CD8-positive, alpha-beta memory T cell (primary cell): ENCODE measurements at regions not wholly inside any gene's neighbourhood (a gene's known extent, or its start where the extent isn't known, plus 50 kb on each side); places are given as distances from the start of the nearest gene placed in this dataset.

Experiments used
- CTCF ChIA-PET: fragments of 350-600 bp; sonication (Branson Sonifier 250); formaldehyde crosslinking; loops from one replicate; lab custom pipeline; 2021; ENCODE audit warnings: antibody characterized with exemption; lab: Charles Lee
- POLR2A ChIA-PET: fragments of 350-600 bp; sonication (Branson Sonifier 250); formaldehyde crosslinking; loops from one replicate; lab custom pipeline; 2021; ENCODE audit warnings: antibody characterized with exemption; lab: Charles Lee
- DNase-seq, 5 donors: peaks; one replicate each; pipeline versions ENCODE4 v3.0.0 to v3.0.0-alpha.2; 2020 to 2022; ENCODE audit warnings: mixed read lengths in 1 of 5
- H3K27ac ChIP-seq: one replicate; pipeline ENCODE4 v1.7.0; 2013; ENCODE audit warnings: low read depth, mild to moderate bottlenecking, low read length, moderate library complexity
- H3K27me3 ChIP-seq: 2 replicates; pipeline ENCODE4 v1.7.0; 2013; ENCODE audit warnings: low read length, mild to moderate bottlenecking; ENCODE audit not compliant: insufficient read depth, poor library complexity, severe bottlenecking
- H3K36me3 ChIP-seq: 2 replicates; pipeline ENCODE4 v1.7.0; 2013; ENCODE audit warnings: mild to moderate bottlenecking, low read length, moderate library complexity; ENCODE audit not compliant: insufficient read depth
- H3K4me1 ChIP-seq: 2 replicates; pipeline ENCODE4 v1.7.0; 2013; ENCODE audit warnings: mild to moderate bottlenecking, low read length, moderate library complexity; ENCODE audit not compliant: insufficient read depth
- H3K4me3 ChIP-seq: 2 replicates; pipeline ENCODE4 v1.7.0; 2013; ENCODE audit warnings: mild to moderate bottlenecking, low read length
- H3K9me3 ChIP-seq: 2 replicates; pipeline ENCODE4 v1.7.0; 2013; ENCODE audit warnings: mild to moderate bottlenecking, low read length
- H3K27ac Mint-ChIP-seq, 8 donors: one replicate each; pipeline ENCODE4 v1.8.0; 2020 to 2021; ENCODE audit warnings: mixed read lengths in 8 of 8, mild to moderate bottlenecking in 6 of 8, inconsistent platforms in 3 of 8, moderate library complexity in 3 of 8
- H3K27me3 Mint-ChIP-seq, 2 donors: one replicate each; pipeline ENCODE4 v1.8.0; 2020 to 2021; ENCODE audit warnings: mixed read lengths in 2 of 2, mild to moderate bottlenecking in 1 of 2, moderate library complexity in 1 of 2
- H3K36me3 Mint-ChIP-seq, 3 donors: one replicate each; pipeline ENCODE4 v1.8.0; 2020 to 2021; ENCODE audit warnings: mixed read lengths in 3 of 3, inconsistent platforms in 1 of 3, mild to moderate bottlenecking in 1 of 3
- H3K4me1 Mint-ChIP-seq, 3 donors: one replicate each; pipeline ENCODE4 v1.8.0; 2020 to 2021; ENCODE audit warnings: mixed read lengths in 3 of 3, inconsistent platforms in 1 of 3, mild to moderate bottlenecking in 1 of 3
- H3K4me3 Mint-ChIP-seq, 7 donors: one replicate each; pipeline ENCODE4 v1.8.0; 2020 to 2021; ENCODE audit warnings: mixed read lengths in 7 of 7, mild to moderate bottlenecking in 6 of 7, moderate library complexity in 4 of 7, inconsistent platforms in 2 of 7
- H3K9me3 Mint-ChIP-seq, 5 donors: one replicate each; pipeline ENCODE4 v1.8.0; 2020 to 2022; ENCODE audit warnings: mixed read lengths in 5 of 5, mild to moderate bottlenecking in 3 of 5, moderate library complexity in 2 of 5, inconsistent platforms in 1 of 5

DNA sequence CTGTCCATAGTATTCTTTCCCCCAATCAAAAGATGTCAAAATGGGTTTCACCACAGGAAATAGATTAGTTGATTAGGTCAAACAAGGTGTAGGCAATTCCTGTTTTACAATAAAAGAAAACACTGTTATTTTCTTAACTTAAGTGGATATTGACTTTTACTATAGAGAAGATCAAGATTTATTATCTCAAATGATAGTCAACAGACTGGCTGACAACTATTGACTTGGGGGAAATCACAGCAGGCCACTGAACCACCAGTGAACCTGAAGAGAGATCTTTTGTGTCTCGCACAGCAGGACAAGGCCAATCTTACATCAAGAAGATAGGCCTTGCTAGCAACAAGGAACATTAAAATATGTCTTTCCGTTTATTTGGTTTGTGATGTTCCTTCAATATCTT, 1187.6 kb downstream of the SI start:
- no peaks in the 10 kb centered on the region for H3K36me3 ChIP-seq
- ChIA-PET CTCF (no interaction called here), POLR2A (no interaction called here)
- peaks cover 3 to 16% (median 4%) of the 10 kb centered on the region in 5 donors for H3K9me3 Mint-ChIP-seq
- H3K4me1 Mint-ChIP-seq, result no peaks in the 10 kb centered on the region
- no peak overlapping the region for H3K27ac ChIP-seq
- H3K9me3 ChIP-seq, result no peaks in the 10 kb centered on the region
- no peak overlapping the region for H3K27ac Mint-ChIP-seq
- no peak overlapping the region for H3K4me3 Mint-ChIP-seq
- no peak for DNase-seq
- H3K27me3 ChIP-seq, result no peaks in the 10 kb centered on the region
- H3K4me3 ChIP-seq, result no peak overlapping the region
- no peaks in the 10 kb centered on the region for H3K36me3 Mint-ChIP-seq
- no peaks in the 10 kb centered on the region for H3K4me1 ChIP-seq
- H3K27me3 Mint-ChIP-seq, result no peaks in the 10 kb centered on the region

DNA sequence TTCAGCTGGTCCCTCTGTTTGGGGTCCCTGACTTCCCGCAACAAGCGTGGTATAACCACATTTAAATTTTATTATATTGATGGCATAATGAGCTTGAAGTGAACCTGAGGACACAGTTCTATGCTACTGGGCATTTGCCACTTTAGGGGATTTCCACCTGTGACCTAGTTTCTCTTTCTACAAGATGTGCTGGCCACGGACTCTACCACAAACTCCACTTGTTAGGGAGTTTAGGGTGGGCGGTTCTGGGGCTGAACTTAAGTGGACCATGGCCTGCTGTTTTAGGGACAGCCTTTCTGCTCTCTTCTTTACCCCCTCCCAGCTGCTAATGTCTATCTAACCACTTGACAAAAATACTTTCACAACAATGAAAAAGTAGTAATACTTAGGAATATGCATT, 1199.1 kb downstream of the SI start:
- no peaks in the 10 kb centered on the region for H3K4me1 ChIP-seq
- Mint-ChIP-seq H3K4me1 (no peaks in the 10 kb centered on the region), H3K9me3 (peaks cover 16 to 45% (median 23%) of the 10 kb centered on the region in 5 donors), H3K36me3 (no peaks in the 10 kb centered on the region), H3K27ac (no peak overlapping the region), H3K27me3 (no peaks in the 10 kb centered on the region), H3K4me3 (no peak overlapping the region)
- ChIA-PET POLR2A (no interaction called here), CTCF (no interaction called here)
- H3K36me3 ChIP-seq, result no peaks in the 10 kb centered on the region
- H3K27ac ChIP-seq, result no peak overlapping the region
- H3K4me3 ChIP-seq, result no peak overlapping the region
- no peaks in the 10 kb centered on the region for H3K9me3 ChIP-seq
- H3K27me3 ChIP-seq, result no peaks in the 10 kb centered on the region
- no peak for DNase-seq

DNA sequence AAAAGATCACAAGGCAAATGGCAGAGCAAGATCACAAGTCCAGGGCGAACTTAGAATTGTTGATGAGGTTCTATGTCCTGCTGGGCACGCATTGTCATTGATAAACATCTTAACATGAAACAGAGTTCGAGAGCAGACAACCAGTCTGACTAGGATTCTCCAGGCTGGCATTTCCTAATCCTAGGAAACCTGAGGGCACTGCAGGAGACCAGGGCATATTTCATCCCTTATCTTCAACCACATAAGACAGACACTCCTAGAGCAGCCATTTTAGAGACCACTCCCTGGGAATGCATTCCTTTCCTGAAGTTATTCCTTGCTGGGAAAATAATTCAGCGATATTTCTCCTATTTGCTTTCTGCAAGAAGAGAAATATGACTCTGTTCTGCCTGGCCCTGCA, 1199.9 kb downstream of the SI start:
- CTCF ChIA-PET, result no interaction called here
- DNase-seq, result no peak
- Histone ChIP-seq H3K36me3 (no peaks in the 10 kb centered on the region), H3K27me3 (no peaks in the 10 kb centered on the region), H3K4me1 (no peaks in the 10 kb centered on the region), H3K9me3 (no peaks in the 10 kb centered on the region), H3K4me3 (no peak overlapping the region), H3K27ac (no peak overlapping the region)
- H3K4me3 Mint-ChIP-seq, result no peak overlapping the region
- peaks cover 15 to 45% (median 24%) of the 10 kb centered on the region in 5 donors for H3K9me3 Mint-ChIP-seq
- no peaks in the 10 kb centered on the region for H3K4me1 Mint-ChIP-seq
- no peak overlapping the region for H3K27ac Mint-ChIP-seq
- no peaks in the 10 kb centered on the region for H3K36me3 Mint-ChIP-seq
- H3K27me3 Mint-ChIP-seq, result no peaks in the 10 kb centered on the region
- POLR2A ChIA-PET, result no interaction called here

DNA sequence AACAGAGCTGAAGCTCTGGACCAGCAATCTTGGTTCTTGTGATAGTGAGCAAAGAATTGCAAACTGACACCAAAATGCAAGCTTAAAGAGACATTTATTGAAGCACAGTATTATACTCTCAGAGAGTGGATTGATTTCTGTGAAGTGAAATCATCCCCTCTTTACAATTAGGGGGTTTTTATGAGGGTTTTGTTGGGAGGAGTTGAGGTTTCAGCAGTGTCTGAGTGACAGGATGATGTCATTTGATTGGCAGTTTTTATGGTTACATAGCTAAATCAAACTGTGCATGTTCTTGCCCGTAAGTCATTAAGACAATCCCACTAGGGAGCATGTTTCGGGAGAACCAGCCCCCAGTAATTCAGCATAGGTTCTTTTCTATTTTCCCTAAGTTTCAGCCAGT, 1200.5 kb downstream of the SI start:
- no peak overlapping the region for H3K4me3 ChIP-seq
- no peaks in the 10 kb centered on the region for H3K36me3 Mint-ChIP-seq
- H3K27me3 Mint-ChIP-seq, result no peaks in the 10 kb centered on the region
- no peak for DNase-seq
- no peaks in the 10 kb centered on the region for H3K4me1 Mint-ChIP-seq
- POLR2A ChIA-PET, result no interaction called here
- no peak overlapping the region for H3K27ac Mint-ChIP-seq
- H3K9me3 Mint-ChIP-seq, result peaks cover 15 to 43% (median 24%) of the 10 kb centered on the region in 5 donors
- H3K9me3 ChIP-seq, result no peaks in the 10 kb centered on the region
- H3K4me3 Mint-ChIP-seq, result no peak overlapping the region
- CTCF ChIA-PET, result no interaction called here
- H3K27me3 ChIP-seq, result no peaks in the 10 kb centered on the region
- no peaks in the 10 kb centered on the region for H3K36me3 ChIP-seq
- H3K27ac ChIP-seq, result no peak overlapping the region
- H3K4me1 ChIP-seq, result no peaks in the 10 kb centered on the region

DNA sequence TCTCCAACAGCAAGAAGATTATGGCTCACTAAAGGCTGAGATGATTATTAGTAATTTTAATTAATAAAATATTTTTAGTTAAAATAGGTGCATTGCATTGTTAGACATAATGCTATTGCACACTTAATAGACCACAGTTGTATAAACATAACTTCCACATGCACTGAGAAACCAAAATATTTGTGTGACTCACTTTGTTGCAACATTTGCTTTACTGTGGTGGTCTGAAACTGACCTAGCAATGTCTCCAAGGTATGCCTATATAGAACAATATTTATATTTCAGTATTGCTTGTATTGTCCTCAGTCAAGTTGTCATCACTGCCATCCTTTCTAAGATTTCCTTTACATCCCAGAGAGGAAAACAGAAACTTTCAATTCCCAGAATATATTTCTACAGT, 1215.2 kb downstream of the SI start:
- H3K9me3 Mint-ChIP-seq, result peaks cover 0 to 37% (median 4%) of the 10 kb centered on the region in 5 donors
- Histone ChIP-seq H3K27me3 (no peaks in the 10 kb centered on the region), H3K9me3 (no peaks in the 10 kb centered on the region), H3K27ac (no peak overlapping the region), H3K36me3 (no peaks in the 10 kb centered on the region), H3K4me1 (no peaks in the 10 kb centered on the region), H3K4me3 (no peak overlapping the region)
- no peaks in the 10 kb centered on the region for H3K27me3 Mint-ChIP-seq
- no peaks in the 10 kb centered on the region for H3K36me3 Mint-ChIP-seq
- DNase-seq, result no peak
- CTCF ChIA-PET, result no interaction called here
- no peak overlapping the region for H3K27ac Mint-ChIP-seq
- H3K4me3 Mint-ChIP-seq, result no peak overlapping the region
- POLR2A ChIA-PET, result no interaction called here
- H3K4me1 Mint-ChIP-seq, result no peaks in the 10 kb centered on the region

DNA sequence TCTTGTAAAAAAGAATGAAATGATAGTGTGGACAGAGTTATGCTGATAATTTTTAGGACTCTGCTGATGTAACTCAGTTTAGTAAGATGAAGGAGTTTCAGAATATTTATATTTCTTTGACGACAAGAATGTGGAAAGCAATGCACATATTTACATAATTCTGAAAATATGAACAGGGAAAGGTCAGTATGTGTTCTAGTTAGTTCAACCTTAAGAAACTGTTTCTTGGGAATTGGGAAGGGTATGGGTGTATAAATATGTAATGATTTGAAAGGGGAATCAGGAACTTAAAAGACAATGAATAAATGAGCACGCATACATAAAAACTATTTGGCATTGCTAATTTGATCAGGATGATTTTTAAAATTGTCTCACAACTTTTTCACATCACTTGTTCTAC, 1226.1 kb downstream of the SI start:
- ChIA-PET POLR2A (no interaction called here), CTCF (no interaction called here)
- Histone ChIP-seq H3K4me1 (no peaks in the 10 kb centered on the region), H3K9me3 (no peaks in the 10 kb centered on the region), H3K36me3 (no peaks in the 10 kb centered on the region), H3K27me3 (no peaks in the 10 kb centered on the region), H3K4me3 (no peak overlapping the region), H3K27ac (no peak overlapping the region)
- Mint-ChIP-seq H3K4me3 (no peak overlapping the region), H3K36me3 (no peaks in the 10 kb centered on the region), H3K9me3 (peaks cover 0 to 13% (median 5%) of the 10 kb centered on the region in 5 donors), H3K27ac (no peak overlapping the region), H3K4me1 (no peaks in the 10 kb centered on the region), H3K27me3 (no peaks in the 10 kb centered on the region)
- no peak for DNase-seq

DNA sequence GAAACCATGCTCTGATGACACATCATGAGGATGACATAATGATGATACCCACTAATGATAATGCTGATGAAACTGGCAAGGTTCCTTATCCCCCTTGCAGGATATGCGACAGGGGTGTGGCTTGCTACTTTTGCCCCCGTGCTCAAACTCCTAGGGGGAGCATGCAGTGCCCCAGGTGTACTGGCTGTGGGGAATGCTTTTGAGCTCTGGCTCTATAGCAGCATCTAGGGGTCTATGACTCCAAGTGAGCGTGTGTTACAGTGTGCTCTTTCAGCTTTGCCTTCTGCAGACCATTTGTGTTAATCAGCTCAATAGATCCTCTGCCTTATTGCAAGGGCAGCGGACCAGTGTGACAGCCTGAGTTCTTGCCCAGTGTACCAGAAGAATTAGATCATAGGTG, 1239.5 kb downstream of the SI start:
- no peak for DNase-seq
- ChIA-PET CTCF (no interaction called here), POLR2A (no interaction called here)
- Histone ChIP-seq H3K4me1 (no peaks in the 10 kb centered on the region), H3K27me3 (no peaks in the 10 kb centered on the region), H3K36me3 (no peaks in the 10 kb centered on the region), H3K4me3 (no peak overlapping the region), H3K27ac (no peak overlapping the region), H3K9me3 (no peaks in the 10 kb centered on the region)
- H3K27me3 Mint-ChIP-seq, result no peaks in the 10 kb centered on the region
- H3K4me3 Mint-ChIP-seq, result no peak overlapping the region
- H3K36me3 Mint-ChIP-seq, result no peaks in the 10 kb centered on the region
- no peak overlapping the region for H3K27ac Mint-ChIP-seq
- no peaks in the 10 kb centered on the region for H3K4me1 Mint-ChIP-seq
- H3K9me3 Mint-ChIP-seq, result peaks cover 2 to 23% (median 10%) of the 10 kb centered on the region in 5 donors

DNA sequence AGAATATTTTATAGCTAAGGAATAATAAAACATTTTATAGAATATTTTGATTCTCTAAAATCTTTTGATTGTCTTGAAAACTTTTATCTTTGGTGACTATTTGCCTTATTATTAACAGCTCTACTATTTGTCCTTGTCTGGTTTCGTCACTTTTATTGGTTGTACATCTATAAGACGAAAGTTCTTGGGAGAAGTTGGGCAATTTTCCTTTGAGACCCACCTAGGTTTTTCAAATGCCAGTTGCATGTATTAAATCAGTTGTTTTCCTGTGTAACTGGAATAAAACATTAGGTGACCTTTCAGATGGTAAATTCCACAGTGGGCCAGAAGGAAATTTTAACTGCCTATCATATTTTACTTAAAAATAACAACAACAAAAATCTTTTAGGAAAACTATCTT, 1245.7 kb downstream of the SI start:
- H3K4me1 ChIP-seq, result no peaks in the 10 kb centered on the region
- no peak overlapping the region for H3K4me3 Mint-ChIP-seq

DNA sequence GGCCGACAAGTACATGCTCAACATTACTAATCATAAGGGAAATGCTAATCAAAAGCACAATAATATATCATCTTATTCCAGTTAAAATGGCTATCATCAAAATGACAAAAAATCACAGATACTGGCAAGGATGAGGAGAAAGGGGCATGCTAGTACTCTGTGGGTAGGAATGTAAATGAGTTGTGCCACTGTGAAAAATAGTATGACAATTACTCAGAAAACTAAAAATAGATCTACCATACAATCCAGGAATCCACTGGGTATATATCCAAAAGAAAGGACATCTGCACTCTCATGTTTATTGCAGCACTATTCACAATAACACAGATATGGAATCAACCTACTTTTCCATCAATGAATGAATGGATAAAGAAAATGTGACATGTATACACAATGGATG, 1256.5 kb downstream of the SI start:
- Histone ChIP-seq H3K9me3 (no peaks in the 10 kb centered on the region), H3K4me3 (no peak overlapping the region), H3K4me1 (no peaks in the 10 kb centered on the region), H3K27ac (no peak overlapping the region), H3K27me3 (no peaks in the 10 kb centered on the region), H3K36me3 (no peaks in the 10 kb centered on the region)
- Mint-ChIP-seq H3K9me3 (peaks cover 4 to 14% (median 9%) of the 10 kb centered on the region in 5 donors), H3K4me1 (no peaks in the 10 kb centered on the region), H3K4me3 (no peak overlapping the region), H3K27ac (no peak overlapping the region), H3K27me3 (no peaks in the 10 kb centered on the region), H3K36me3 (no peaks in the 10 kb centered on the region)
- no peak for DNase-seq
- ChIA-PET POLR2A (no interaction called here), CTCF (no interaction called here)

More for the DNA sequence above, 1245.7 kb downstream of the SI start:
- H3K27ac ChIP-seq, result no peak overlapping the region
- no peak overlapping the region for H3K4me3 ChIP-seq
- Mint-ChIP-seq H3K36me3 (no peaks in the 10 kb centered on the region), H3K27ac (no peak overlapping the region), H3K4me1 (no peaks in the 10 kb centered on the region), H3K27me3 (no peaks in the 10 kb centered on the region), H3K9me3 (peaks cover 4 to 20% (median 10%) of the 10 kb centered on the region in 5 donors)
- POLR2A ChIA-PET, result no interaction called here
- no peaks in the 10 kb centered on the region for H3K36me3 ChIP-seq
- no peak for DNase-seq
- H3K27me3 ChIP-seq, result no peaks in the 10 kb centered on the region
- no peaks in the 10 kb centered on the region for H3K9me3 ChIP-seq
- CTCF ChIA-PET, result no interaction called here
